ENCODE measurements at regions not wholly inside any gene's neighbourhood (a gene's known extent, or its start where the extent isn't known, plus 50 kb on each side); places are given as distances from the start of the nearest gene placed in this dataset.
"Not testable (repeated sequence)": the region's sequence is repeated elsewhere in the genome, so short reads cannot be mapped to it uniquely, and the experiment has no call there.

DNA sequence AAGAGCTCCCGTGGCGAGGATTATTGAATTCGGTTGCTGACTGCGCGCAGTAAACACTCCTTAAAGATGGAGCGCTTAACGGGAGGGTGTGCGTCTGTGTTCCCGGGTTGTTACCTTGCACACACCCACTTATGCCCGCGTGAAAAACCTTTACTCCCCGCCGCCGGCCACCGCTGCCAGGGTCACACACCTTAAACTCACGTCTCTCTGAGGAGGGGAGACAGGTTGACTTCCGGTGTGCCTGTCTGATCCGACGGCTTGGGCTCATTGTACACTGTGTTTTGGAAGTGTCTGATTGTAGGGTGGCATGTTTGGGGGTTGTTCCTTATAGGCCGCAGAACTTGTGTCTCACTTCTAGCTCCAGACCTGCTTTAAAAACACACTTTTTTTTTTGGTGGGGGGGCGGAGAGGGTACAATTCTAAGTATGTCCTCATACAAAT is 66.8 kb downstream of the KPNA2 start:
- TF ChIP-seq, protein P1, sequence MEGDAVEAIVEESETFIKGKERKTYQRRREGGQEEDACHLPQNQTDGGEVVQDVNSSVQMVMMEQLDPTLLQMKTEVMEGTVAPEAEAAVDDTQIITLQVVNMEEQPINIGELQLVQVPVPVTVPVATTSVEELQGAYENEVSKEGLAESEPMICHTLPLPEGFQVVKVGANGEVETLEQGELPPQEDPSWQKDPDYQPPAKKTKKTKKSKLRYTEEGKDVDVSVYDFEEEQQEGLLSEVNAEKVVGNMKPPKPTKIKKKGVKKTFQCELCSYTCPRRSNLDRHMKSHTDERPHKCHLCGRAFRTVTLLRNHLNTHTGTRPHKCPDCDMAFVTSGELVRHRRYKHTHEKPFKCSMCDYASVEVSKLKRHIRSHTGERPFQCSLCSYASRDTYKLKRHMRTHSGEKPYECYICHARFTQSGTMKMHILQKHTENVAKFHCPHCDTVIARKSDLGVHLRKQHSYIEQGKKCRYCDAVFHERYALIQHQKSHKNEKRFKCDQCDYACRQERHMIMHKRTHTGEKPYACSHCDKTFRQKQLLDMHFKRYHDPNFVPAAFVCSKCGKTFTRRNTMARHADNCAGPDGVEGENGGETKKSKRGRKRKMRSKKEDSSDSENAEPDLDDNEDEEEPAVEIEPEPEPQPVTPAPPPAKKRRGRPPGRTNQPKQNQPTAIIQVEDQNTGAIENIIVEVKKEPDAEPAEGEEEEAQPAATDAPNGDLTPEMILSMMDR (IDR thresholded peaks at IDR 0.05) = no peak
- TF ChIP-seq EP300 (IDR thresholded peaks at IDR 0.05) (no peak), POLR2AphosphoS5 (IDR thresholded peaks at IDR 0.05) (no peak), POLR2A (IDR thresholded peaks at IDR 0.05) (no peak)
- 1 to 4% methylated on average over 21 of the region's 21 CpGs for WGBS, 2 donors
- no peaks in the 10 kb centered on the region for H3K9me3 ChIP-seq
- no peaks in the 10 kb centered on the region for H3K27me3 ChIP-seq
- peak overlapping the region; percentile 62 to 93 (median 87) for H3K4me3 ChIP-seq
- H3K36me3 ChIP-seq = no peaks in the 10 kb centered on the region
- intact Hi-C loops (cut with DNase I) = no loop called here
- peak overlapping the region; percentile 90 to 95 (median 92) for H3K27ac ChIP-seq
- H3K4me1 ChIP-seq = peaks cover 0 to 28% (median 11%) of the 10 kb centered on the region in 4 donors
- no peak for DNase-seq

DNA sequence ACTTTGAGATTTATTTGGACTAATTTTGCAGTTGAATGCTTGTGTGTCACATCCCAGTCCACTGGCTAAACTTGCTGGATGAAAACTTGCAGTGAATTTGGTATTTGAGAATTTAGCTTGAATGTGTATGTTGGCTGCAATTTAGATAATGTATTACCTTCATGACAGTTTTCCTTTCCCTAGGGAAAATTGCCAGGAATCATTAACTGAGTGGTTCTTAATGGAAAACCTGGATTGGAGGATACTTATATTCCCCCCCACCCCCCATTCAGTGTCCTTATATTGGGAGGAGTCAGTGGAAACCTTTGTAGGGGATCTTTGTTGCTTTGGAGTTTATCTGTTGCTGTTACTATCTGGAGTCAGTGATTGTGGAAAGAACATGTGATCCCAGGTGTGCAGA is 67.6 kb downstream of the KPNA2 start:
- Histone ChIP-seq H3K36me3 (no peaks in the 10 kb centered on the region), H3K9me3 (no peaks in the 10 kb centered on the region), H3K27me3 (no peaks in the 10 kb centered on the region), H3K4me1 (peaks cover 0 to 30% (median 11%) of the 10 kb centered on the region in 4 donors), H3K27ac (peak overlapping the region in 2 of 4 donors; percentile 93 to 95), H3K4me3 (peak overlapping the region in 2 of 4 donors; percentile 82 to 93)
- intact Hi-C loops (cut with DNase I) = no loop called here
- DNase-seq = no peak
- TF ChIP-seq, protein P1 (IDR thresholded peaks at IDR 0.05) = no peak
- TF ChIP-seq POLR2A (IDR thresholded peaks at IDR 0.05) = no peak
- no peak for TF ChIP-seq POLR2AphosphoS5 (IDR thresholded peaks at IDR 0.05)
- TF ChIP-seq EP300 (IDR thresholded peaks at IDR 0.05) = no peak

DNA sequence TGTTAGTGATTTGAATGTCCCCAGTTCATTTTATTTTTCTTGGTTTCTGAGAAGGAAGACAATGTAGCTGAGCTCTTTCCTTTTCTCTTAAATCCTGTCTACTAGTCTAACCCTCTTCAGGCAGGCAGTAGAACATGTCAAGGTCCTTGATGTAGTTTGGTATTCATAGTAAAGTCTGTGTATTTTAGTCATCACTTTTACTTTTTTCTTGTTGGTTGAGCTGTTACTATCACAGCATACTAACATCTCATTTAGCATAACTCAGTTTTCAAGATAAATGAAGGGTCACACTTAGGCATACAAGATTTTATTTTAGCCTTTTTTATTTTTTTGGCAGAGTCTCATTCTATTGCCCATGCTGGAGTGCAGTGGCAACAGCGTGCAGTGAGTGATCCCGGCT is 70.5 kb downstream of the KPNA2 start:
- DNase-seq = no peak
- TF ChIP-seq EP300 (IDR thresholded peaks at IDR 0.05) = no peak
- no peaks in the 10 kb centered on the region for H3K27me3 ChIP-seq
- H3K9me3 ChIP-seq = no peaks in the 10 kb centered on the region
- intact Hi-C loops (cut with DNase I) = no loop called here
- H3K4me3 ChIP-seq = no peak overlapping the region
- H3K4me1 ChIP-seq = peaks cover 0 to 26% (median 9%) of the 10 kb centered on the region in 4 donors
- no peak overlapping the region for H3K27ac ChIP-seq
- no peaks in the 10 kb centered on the region for H3K36me3 ChIP-seq
- 98 to 99% methylated on average over 2 of the region's 2 CpGs for WGBS, 2 donors

DNA sequence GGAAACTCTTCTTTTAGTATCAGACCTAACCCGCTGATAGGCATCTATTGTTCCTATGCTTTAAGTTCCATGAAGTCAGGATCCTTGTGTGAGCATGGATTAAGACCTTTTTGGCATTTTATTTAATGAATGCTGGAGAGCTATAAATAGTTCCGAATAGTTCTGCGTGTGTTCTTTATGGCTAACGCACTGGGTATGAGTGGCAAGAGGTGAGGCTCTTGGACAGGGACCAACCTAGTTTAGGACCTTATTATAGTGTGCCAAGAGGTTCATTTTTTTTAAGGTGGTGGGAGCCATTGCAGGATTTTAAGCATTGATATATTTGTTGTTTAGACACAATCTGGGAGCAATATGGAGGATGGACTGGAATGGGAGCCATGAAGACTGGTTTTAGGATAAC is 71.8 kb downstream of the KPNA2 start:
- intact Hi-C loops (cut with DNase I) = no loop called here

DNA sequence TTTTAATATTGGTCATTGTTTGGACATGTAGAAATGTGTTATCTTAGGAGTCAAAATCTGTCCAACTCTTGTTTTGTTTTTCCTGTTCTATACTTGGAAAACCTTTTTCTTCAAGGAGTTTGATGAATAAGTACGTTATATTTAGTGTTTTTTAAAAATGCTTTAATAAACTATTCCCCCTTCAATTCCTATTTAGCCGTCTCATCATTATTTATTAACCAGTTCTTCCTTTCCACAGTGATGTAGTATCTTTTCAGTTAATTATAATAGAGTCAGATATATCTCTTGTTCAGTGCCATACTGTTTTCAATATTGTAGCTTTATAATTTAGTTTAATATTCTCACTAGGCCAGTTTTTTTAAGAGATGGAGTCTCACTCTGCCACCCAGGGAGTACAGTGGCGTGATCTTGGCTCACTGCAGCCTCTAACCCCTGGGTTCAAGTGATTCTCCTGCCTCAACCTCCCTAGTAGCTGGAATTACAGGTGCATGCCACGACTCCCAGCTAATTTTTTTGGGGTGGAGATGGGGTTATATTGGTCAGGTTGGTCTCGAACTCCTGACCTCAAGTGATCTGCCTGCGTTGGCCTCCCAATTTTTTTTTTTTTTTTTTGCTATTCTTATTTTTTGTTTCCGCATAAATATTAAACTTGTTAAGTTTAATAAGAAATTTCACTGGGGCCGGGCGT is 72.9 kb downstream of the KPNA2 start:
- H3K27me3 ChIP-seq = no peaks in the 10 kb centered on the region
- DNase-seq = no peak
- no peaks in the 10 kb centered on the region for H3K36me3 ChIP-seq
- no peak for TF ChIP-seq POLR2A (IDR thresholded peaks at IDR 0.05)
- TF ChIP-seq EP300 (IDR thresholded peaks at IDR 0.05) = no peak
- TF ChIP-seq, protein P1 (IDR thresholded peaks at IDR 0.05) = no peak
- no peak for TF ChIP-seq POLR2AphosphoS5 (IDR thresholded peaks at IDR 0.05)
- no peaks in the 10 kb centered on the region for H3K9me3 ChIP-seq
- no peak overlapping the region for H3K27ac ChIP-seq
- WGBS, 2 donors = 80 to 95% methylated on average over 9 of the region's 9 CpGs
- H3K4me1 ChIP-seq = peaks cover 0 to 13% (median under 1%) of the 10 kb centered on the region in 4 donors
- H3K4me3 ChIP-seq = no peak overlapping the region
- intact Hi-C loops (cut with DNase I) = no loop called here

More for the DNA sequence above, 71.8 kb downstream of the KPNA2 start:
- no peak overlapping the region for H3K4me3 ChIP-seq
- H3K36me3 ChIP-seq = no peaks in the 10 kb centered on the region
- no peaks in the 10 kb centered on the region for H3K27me3 ChIP-seq
- no peaks in the 10 kb centered on the region for H3K9me3 ChIP-seq
- no peak overlapping the region for H3K27ac ChIP-seq
- 51 to 89% methylated on average over 4 of the region's 4 CpGs for WGBS, 2 donors
- TF ChIP-seq, protein P1 (IDR thresholded peaks at IDR 0.05) = no peak
- TF ChIP-seq POLR2AphosphoS5 (IDR thresholded peaks at IDR 0.05) (no peak), POLR2A (IDR thresholded peaks at IDR 0.05) (no peak), EP300 (IDR thresholded peaks at IDR 0.05) (no peak)
- no peak for DNase-seq
- peaks cover 0 to 24% (median 5%) of the 10 kb centered on the region in 4 donors for H3K4me1 ChIP-seq

DNA sequence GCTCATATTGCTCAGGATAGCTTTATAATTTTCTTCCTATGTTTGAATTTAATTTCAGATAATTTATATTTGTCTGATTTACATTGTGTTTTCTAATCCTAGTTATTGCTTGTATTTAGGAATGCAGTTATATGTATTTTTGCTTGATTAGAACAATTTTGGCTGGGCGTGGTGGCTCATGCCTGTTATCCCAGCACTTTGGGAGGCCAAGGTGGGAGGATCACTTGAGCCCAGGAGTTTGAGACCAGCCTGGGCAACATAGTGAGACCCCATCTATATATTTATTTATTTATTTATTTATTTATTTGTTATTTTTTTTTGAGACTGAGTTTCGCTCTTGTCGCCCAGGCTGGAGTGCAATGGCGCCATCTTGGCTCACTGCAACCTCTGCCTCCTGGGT is 73.9 kb downstream of the KPNA2 start:
- DNase-seq; intact Hi-C loops (cut with DNase I); H3K4me1 ChIP-seq; H3K27ac ChIP-seq; H3K36me3 ChIP-seq; H3K4me3 ChIP-seq; H3K27me3 ChIP-seq; H3K9me3 ChIP-seq: not testable (repeated sequence)
- WGBS, 2 donors = 95 to 99% methylated on average over 4 of the region's 4 CpGs

DNA sequence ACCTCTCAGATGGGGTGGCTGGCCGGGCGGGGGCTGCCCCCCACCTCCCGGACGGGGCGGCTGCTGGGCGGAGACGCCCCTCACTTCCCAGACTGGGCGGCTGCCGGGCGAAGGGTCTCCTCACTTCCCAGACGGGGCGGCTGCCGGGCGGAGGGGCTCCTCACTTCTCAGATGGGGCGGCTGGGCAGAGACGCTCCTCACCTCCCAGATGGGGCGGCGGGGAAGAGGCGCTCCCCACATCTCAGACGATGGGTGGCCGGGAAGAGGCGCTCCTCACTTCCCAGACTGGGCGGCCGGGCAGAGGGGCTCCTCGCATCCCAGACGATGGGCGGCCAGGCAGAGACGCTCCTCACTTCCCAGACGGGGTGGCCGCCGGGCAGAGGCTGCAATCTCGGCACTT is 80.7 kb downstream of the KPNA2 start:
- H3K4me3 ChIP-seq; H3K27me3 ChIP-seq; H3K9me3 ChIP-seq; H3K4me1 ChIP-seq; H3K27ac ChIP-seq; DNase-seq; intact Hi-C loops (cut with DNase I): not testable (repeated sequence)
- H3K36me3 ChIP-seq = peaks cover 0 to 55% (median 12%) of the 10 kb centered on the region in 4 donors
- WGBS, 2 donors = 98% methylated on average over 32 of the region's 32 CpGs
